Astrocyte of the spinal cord (primary cell): ENCODE measurements at regions not wholly inside any gene's neighbourhood (a gene's known extent, or its start where the extent isn't known, plus 50 kb on each side); places are given as distances from the start of the nearest gene placed in this dataset.

Source experiments
- DNase-seq: peaks from one replicate; pipeline ENCODE4 v3.0.0; 2011; ENCODE audit warnings: low read depth, low spot score
- H3K4me3 ChIP-seq: 2 replicates; pipeline ENCODE4 v1.5.1; 2011; ENCODE audit warnings: low read depth, mild to moderate bottlenecking, low read length, moderate library complexity
- in situ Hi-C: cut with HindIII; loops from 2 replicates; pipeline ENCODE4 v1.10.0; 2017; ENCODE audit warnings: low sequenced_read_pairs
- TF ChIP-seq, protein P1 (sequence below): IDR thresholded peaks from 2 replicates; pipeline ENCODE4 v1.5.1; 2012; ENCODE audit warnings: low read depth, mild to moderate bottlenecking, low read length, inconsistent platforms

DNA sequence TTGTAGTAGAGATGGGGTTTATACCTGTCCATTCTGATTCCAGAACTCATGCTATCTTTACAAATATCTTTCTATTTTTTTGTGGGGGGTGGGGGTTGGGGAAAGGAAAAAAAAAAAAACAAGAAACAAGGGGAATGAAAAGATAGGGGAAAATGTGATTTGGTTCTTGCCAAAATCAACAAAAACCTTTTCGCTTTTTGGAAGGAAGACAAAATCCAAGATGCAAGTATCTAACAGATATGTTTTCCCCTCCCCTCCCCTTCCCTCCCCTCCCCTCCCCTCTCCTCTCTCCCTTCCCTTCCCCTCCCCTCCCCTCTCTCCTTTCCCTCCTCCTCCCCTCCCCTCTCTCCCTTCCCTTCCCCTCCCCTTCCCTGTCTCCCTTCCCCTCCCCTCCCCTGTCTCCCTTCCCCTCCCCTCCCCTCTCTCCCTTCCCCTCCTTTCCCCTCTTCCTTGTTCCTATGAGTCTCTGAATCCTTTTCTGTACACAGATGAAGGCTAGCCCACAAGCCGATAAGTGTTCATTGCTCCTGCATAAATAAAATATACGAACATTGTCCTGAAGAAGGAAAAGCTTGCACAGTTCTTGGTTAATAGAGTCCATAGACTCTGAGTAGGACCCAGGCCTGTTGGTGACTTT lies 551.9 kb downstream of the EDEM1 start:
- DNase-seq: no peak
- in situ Hi-C loops: no loop called here
- TF ChIP-seq, protein P1, sequence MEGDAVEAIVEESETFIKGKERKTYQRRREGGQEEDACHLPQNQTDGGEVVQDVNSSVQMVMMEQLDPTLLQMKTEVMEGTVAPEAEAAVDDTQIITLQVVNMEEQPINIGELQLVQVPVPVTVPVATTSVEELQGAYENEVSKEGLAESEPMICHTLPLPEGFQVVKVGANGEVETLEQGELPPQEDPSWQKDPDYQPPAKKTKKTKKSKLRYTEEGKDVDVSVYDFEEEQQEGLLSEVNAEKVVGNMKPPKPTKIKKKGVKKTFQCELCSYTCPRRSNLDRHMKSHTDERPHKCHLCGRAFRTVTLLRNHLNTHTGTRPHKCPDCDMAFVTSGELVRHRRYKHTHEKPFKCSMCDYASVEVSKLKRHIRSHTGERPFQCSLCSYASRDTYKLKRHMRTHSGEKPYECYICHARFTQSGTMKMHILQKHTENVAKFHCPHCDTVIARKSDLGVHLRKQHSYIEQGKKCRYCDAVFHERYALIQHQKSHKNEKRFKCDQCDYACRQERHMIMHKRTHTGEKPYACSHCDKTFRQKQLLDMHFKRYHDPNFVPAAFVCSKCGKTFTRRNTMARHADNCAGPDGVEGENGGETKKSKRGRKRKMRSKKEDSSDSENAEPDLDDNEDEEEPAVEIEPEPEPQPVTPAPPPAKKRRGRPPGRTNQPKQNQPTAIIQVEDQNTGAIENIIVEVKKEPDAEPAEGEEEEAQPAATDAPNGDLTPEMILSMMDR: no peak
- no peak overlapping the region for H3K4me3 ChIP-seq

DNA sequence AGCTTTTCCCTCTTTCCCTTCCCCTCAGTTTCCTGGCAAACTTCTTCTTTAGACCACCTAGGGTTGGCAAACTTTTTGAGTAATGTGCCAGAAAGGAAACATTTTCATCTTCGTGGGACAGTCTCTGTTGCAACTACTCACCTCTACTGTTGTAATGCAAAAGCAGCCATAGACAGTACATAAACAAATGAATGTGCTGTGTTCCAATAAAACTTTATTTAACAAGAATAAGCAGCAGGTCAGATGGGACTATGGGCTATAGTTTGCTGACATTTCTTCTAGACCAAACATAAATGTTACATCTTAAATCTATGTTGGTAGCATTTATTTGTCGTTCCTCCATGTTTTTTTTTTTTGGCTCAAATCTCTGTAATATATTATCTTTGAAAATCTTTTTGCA lies 552.4 kb downstream of the EDEM1 start:
- in situ Hi-C loops: no loop called here
- H3K4me3 ChIP-seq: no peak overlapping the region
- TF ChIP-seq, protein P1: no peak
- DNase-seq: no peak

DNA sequence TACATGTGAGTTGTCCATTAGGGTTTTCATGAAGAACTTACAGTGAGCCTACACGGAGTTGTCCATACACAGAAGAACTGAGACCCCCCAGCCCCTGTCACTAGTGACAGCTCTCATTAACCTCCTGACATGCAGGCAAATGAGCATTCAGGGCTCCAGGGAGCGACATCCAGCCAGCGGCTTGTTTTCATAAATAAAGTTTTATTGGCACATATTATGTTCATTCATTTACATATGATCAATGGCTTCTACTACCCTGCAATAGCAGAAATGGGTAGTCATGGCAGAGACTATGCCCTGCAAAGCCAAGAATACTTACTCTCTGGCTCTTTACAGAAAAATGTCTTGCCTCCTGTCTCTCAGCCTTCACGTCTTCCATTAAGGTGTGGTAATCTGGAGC lies 553.5 kb downstream of the EDEM1 start:
- TF ChIP-seq, protein P1: no peak
- DNase-seq: no peak
- no peak overlapping the region for H3K4me3 ChIP-seq
- in situ Hi-C loops: no loop called here

DNA sequence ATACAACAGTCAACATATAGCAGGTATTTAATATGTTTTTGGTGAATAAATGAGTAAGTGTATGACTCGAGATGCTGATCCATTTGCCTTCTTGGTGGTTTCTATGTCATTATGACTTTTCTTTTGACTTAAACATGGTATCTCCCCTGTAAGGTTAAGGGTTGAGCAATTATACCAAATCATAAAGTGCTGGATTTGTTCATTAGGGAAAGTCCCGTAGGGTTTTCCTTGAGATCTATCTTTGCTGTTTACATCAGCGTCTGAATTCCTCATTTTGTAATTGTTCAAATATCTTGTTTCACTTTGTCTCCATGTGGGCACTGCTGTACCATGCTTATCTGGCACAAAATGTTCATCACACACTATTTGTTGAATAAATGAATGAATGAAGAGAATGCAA lies 562.6 kb downstream of the EDEM1 start:
- DNase-seq: no peak
- TF ChIP-seq, protein P1: no peak
- in situ Hi-C loops: no loop called here
- no peak overlapping the region for H3K4me3 ChIP-seq

DNA sequence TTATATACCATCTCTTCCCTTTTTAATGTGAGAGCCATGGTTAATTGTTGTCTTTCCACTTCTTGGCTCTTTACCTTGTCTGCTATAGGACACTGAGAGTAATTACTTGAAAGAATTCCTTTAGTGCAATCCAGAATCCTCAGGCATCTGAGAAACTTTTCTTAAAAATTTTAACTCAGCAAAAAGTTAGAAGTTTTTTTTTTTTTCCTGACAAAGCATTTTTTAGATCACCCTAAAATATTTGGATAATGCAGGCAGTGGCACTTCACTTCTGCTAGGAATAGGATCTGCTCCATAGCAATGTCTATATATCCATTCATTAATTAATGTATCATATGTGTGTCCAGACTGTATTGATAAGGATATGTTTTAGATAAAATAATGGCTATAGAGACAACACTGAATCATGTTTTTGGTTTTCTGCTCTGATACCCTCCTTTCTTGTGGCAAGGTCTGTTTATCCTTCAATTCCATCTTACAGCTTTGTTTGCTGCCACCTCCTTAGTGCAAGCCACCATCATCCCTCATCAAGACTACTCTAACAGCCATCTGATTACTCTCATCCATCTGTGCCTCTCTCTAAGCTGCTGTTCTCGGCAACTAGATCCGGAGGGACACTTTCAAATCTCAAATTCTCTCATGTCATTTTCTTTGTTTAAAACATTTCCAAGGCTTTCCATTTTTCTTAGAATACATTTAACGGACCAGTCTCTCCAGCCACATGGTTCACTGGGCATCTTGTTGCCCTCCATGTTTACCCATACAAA lies 563.5 kb downstream of the EDEM1 start:
- DNase-seq: no peak
- no peak overlapping the region for H3K4me3 ChIP-seq
- in situ Hi-C loops: no loop called here
- TF ChIP-seq, protein P1: no peak

GRCh38 chr3:5754602-5755001 lies 567.1 kb downstream of the EDEM1 start:
- no peak for DNase-seq
- TF ChIP-seq, protein P1: no peak
- in situ Hi-C loops: no loop called here
- H3K4me3 ChIP-seq: no peak overlapping the region
